Parathyroid adenoma (tissue), 2 donors: ENCODE measurements at regions not wholly inside any gene's neighbourhood (a gene's known extent, or its start where the extent isn't known, plus 50 kb on each side); places are given as distances from the start of the nearest gene placed in this dataset.

Experiments used
- H2AFZ ChIP-seq: fragments of 300-600 bp; sonication (generic); one replicate; pipeline ENCODE4 v1.7.0; 2017; ENCODE audit warnings: antibody characterized with exemption, mild to moderate bottlenecking
- H3K27ac ChIP-seq: fragments of 300-600 bp; sonication (generic); one replicate; pipeline ENCODE4 v1.7.0; 2017
- H3K27me3 ChIP-seq: fragments of 300-600 bp; sonication (generic); one replicate; pipeline ENCODE4 v1.7.0; 2017; ENCODE audit warnings: low read length; ENCODE audit not compliant: control insufficient read depth, insufficient read depth
- H3K36me3 ChIP-seq: fragments of 300-600 bp; sonication (generic); one replicate; pipeline ENCODE4 v1.7.0; 2017; ENCODE audit warnings: low read length; ENCODE audit not compliant: control insufficient read depth, insufficient read depth
- H3K4me1 ChIP-seq: fragments of 300-600 bp; sonication (generic); one replicate; pipeline ENCODE4 v1.7.0; 2017; ENCODE audit warnings: control low read depth
- H3K4me2 ChIP-seq: fragments of 300-600 bp; sonication (generic); one replicate; pipeline ENCODE4 v1.7.0; 2017; ENCODE audit warnings: low read length
- H3K4me3 ChIP-seq: fragments of 300-600 bp; sonication (generic); one replicate; pipeline ENCODE4 v1.7.0; 2017; ENCODE audit warnings: low read depth, low read length
- H3K79me2 ChIP-seq: fragments of 300-600 bp; sonication (generic); one replicate; pipeline ENCODE4 v1.7.0; 2017; ENCODE audit warnings: control low read depth
- H3K9ac ChIP-seq: fragments of 300-600 bp; sonication (generic); one replicate; pipeline ENCODE4 v1.7.0; 2017; ENCODE audit warnings: mild to moderate bottlenecking
- H3K9me3 ChIP-seq: fragments of 300-600 bp; sonication (generic); one replicate; pipeline ENCODE4 v1.7.0; 2017; ENCODE audit warnings: low read length; ENCODE audit not compliant: control insufficient read depth
- CTCF ChIP-seq: fragments of 300-600 bp; sonication (generic); IDR thresholded peaks from one replicate; pipeline ENCODE4 v1.7.0; 2017; ENCODE audit warnings: antibody characterized with exemption, mild to moderate bottlenecking
- donor health status: primary hyperparathyroidism.

GRCh38 chr1:195965475-195965874 lies 642.8 kb downstream of the KCNT2 start:
- no peaks in the 10 kb centered on the region for H3K4me1 ChIP-seq
- no peak overlapping the region for H3K27ac ChIP-seq
- no peak overlapping the region for H2AFZ ChIP-seq
- no peak for TF ChIP-seq CTCF
- no peak overlapping the region for H3K4me2 ChIP-seq
- no peaks in the 10 kb centered on the region for H3K79me2 ChIP-seq
- H3K36me3 ChIP-seq, result no peaks in the 10 kb centered on the region
- no peaks in the 10 kb centered on the region for H3K27me3 ChIP-seq
- H3K9me3 ChIP-seq, result no peaks in the 10 kb centered on the region
- H3K9ac ChIP-seq, result no peak overlapping the region
- H3K4me3 ChIP-seq, result no peak overlapping the region

GRCh38 chr1:195965036-195965435 lies 643.2 kb downstream of the KCNT2 start:
- H2AFZ ChIP-seq, result no peak overlapping the region
- H3K79me2 ChIP-seq, result no peaks in the 10 kb centered on the region
- H3K27me3 ChIP-seq, result no peaks in the 10 kb centered on the region
- H3K36me3 ChIP-seq, result no peaks in the 10 kb centered on the region
- no peaks in the 10 kb centered on the region for H3K4me1 ChIP-seq
- H3K27ac ChIP-seq, result no peak overlapping the region
- no peak for TF ChIP-seq CTCF
- no peaks in the 10 kb centered on the region for H3K9me3 ChIP-seq
- H3K9ac ChIP-seq, result no peak overlapping the region
- no peak overlapping the region for H3K4me2 ChIP-seq
- H3K4me3 ChIP-seq, result no peak overlapping the region

GRCh38 chr1:195964516-195964915 lies 643.7 kb downstream of the KCNT2 start:
- TF ChIP-seq CTCF, result no peak
- no peaks in the 10 kb centered on the region for H3K79me2 ChIP-seq
- H3K4me3 ChIP-seq, result no peak overlapping the region
- H3K27ac ChIP-seq, result no peak overlapping the region
- no peaks in the 10 kb centered on the region for H3K4me1 ChIP-seq
- no peaks in the 10 kb centered on the region for H3K9me3 ChIP-seq
- no peak overlapping the region for H3K9ac ChIP-seq
- H2AFZ ChIP-seq, result no peak overlapping the region
- H3K36me3 ChIP-seq, result no peaks in the 10 kb centered on the region
- no peak overlapping the region for H3K4me2 ChIP-seq
- H3K27me3 ChIP-seq, result no peaks in the 10 kb centered on the region

GRCh38 chr1:195962051-195962450 lies 646.2 kb downstream of the KCNT2 start:
- Histone ChIP-seq H3K27me3 (no peaks in the 10 kb centered on the region), H3K79me2 (no peaks in the 10 kb centered on the region), H3K36me3 (no peaks in the 10 kb centered on the region), H3K27ac (no peak overlapping the region), H3K4me2 (no peak overlapping the region), H3K4me1 (no peaks in the 10 kb centered on the region), H2AFZ (no peak overlapping the region), H3K9ac (no peak overlapping the region), H3K4me3 (no peak overlapping the region), H3K9me3 (no peaks in the 10 kb centered on the region)
- no peak for TF ChIP-seq CTCF

GRCh38 chr1:195960580-195960979 lies 647.7 kb downstream of the KCNT2 start:
- Histone ChIP-seq H3K9ac (no peak overlapping the region), H3K4me2 (no peak overlapping the region), H3K4me1 (no peaks in the 10 kb centered on the region), H3K4me3 (no peak overlapping the region), H3K79me2 (no peaks in the 10 kb centered on the region), H3K36me3 (no peaks in the 10 kb centered on the region), H2AFZ (no peak overlapping the region), H3K9me3 (no peaks in the 10 kb centered on the region), H3K27ac (no peak overlapping the region), H3K27me3 (no peaks in the 10 kb centered on the region)
- no peak for TF ChIP-seq CTCF
